ENCODE measurements at regions not wholly inside any gene's neighbourhood (a gene's known extent, or its start where the extent isn't known, plus 50 kb on each side); places are given as distances from the start of the nearest gene placed in this dataset.

GRCh38 chrX:39928704-39929378 lies 168.9 kb downstream of the BCOR start:
- no peak overlapping the region for H3K27ac Mint-ChIP-seq

GRCh38 chrX:39929379-39930025 lies 168.3 kb downstream of the BCOR start:
- no peak for DNase-seq
- H3K36me3 Mint-ChIP-seq, result no peaks in the 10 kb centered on the region
- H3K4me3 Mint-ChIP-seq, result no peak overlapping the region
- no peaks in the 10 kb centered on the region for H3K4me1 Mint-ChIP-seq
- no peaks in the 10 kb centered on the region for H3K27me3 Mint-ChIP-seq
- POLR2A ChIA-PET, result no interaction called here
- no peak for ATAC-seq (ENCODE audit: low read depth)
- no peaks in the 10 kb centered on the region for H3K9me3 Mint-ChIP-seq
- no peak overlapping the region for H3K27ac Mint-ChIP-seq

More at GRCh38 chrX:39928704-39929378, 168.9 kb downstream of the BCOR start:
- Mint-ChIP-seq H3K27me3 (no peaks in the 10 kb centered on the region), H3K4me3 (no peak overlapping the region), H3K4me1 (no peaks in the 10 kb centered on the region), H3K9me3 (no peaks in the 10 kb centered on the region), H3K36me3 (no peaks in the 10 kb centered on the region)
- no peak for DNase-seq
- POLR2A ChIA-PET, result no interaction called here
- ATAC-seq (ENCODE audit: low read depth), result no peak

- H3K4me3 Mint-ChIP-seq, result no peak overlapping the region
- H3K36me3 Mint-ChIP-seq, result no peaks in the 10 kb centered on the region
- H3K27me3 Mint-ChIP-seq, result no peaks in the 10 kb centered on the region
- no peak overlapping the region for H3K27ac Mint-ChIP-seq
- DNase-seq, result no peak
- H3K9me3 Mint-ChIP-seq, result no peaks in the 10 kb centered on the region
- no peaks in the 10 kb centered on the region for H3K4me1 Mint-ChIP-seq
- ATAC-seq (ENCODE audit: low read depth), result no peak
- POLR2A ChIA-PET, result interaction anchor here (0.7 kb wide), 1 partner anchor 78 kb away, joined by 3 read pairs; no protein-coding TSS in a partner anchor
These were observed 166.8 kb downstream of the BCOR start for GRCh38 chrX:39930786-39931528.

- POLR2A ChIA-PET, result no interaction called here
- Mint-ChIP-seq H3K9me3 (no peaks in the 10 kb centered on the region), H3K4me3 (no peak overlapping the region), H3K27me3 (no peaks in the 10 kb centered on the region), H3K27ac (no peak overlapping the region), H3K4me1 (peaks cover 1% of the 10 kb centered on the region), H3K36me3 (no peaks in the 10 kb centered on the region)
- no peak for ATAC-seq (ENCODE audit: low read depth)
- DNase-seq, result no peak
These were observed 166.1 kb downstream of the BCOR start for GRCh38 chrX:39931529-39932282.

GRCh38 chrX:39935411-39936064 lies 162.2 kb downstream of the BCOR start:
- H3K4me1 Mint-ChIP-seq, result peaks cover 5% of the 10 kb centered on the region
- no peaks in the 10 kb centered on the region for H3K9me3 Mint-ChIP-seq
- H3K27ac Mint-ChIP-seq, result no peak overlapping the region
- no peaks in the 10 kb centered on the region for H3K27me3 Mint-ChIP-seq
- H3K36me3 Mint-ChIP-seq, result no peaks in the 10 kb centered on the region
- ATAC-seq (ENCODE audit: low read depth) (no peak), DNase-seq (no peak)
- POLR2A ChIA-PET, result interaction anchor here (1.9 kb wide), 1 partner anchor 11 kb away, joined by 5 read pairs; no protein-coding TSS in a partner anchor
- no peak overlapping the region for H3K4me3 Mint-ChIP-seq

GRCh38 chrX:39936886-39937770 lies 160.6 kb downstream of the BCOR start:
- Mint-ChIP-seq H3K4me3 (peak overlapping the region; percentile 82), H3K9me3 (no peaks in the 10 kb centered on the region), H3K27me3 (no peaks in the 10 kb centered on the region), H3K4me1 (peaks cover 5% of the 10 kb centered on the region), H3K27ac (peak overlapping the region; percentile 96), H3K36me3 (no peaks in the 10 kb centered on the region)
- ATAC-seq (ENCODE audit: low read depth) (peak; percentile 85), DNase-seq (peak; percentile 40)
- POLR2A ChIA-PET, result interaction anchor here (0.7 to 1.9 kb wide), 4 partner anchors 13 to 120 kb away, joined by 3 to 9 read pairs (median 4); no protein-coding TSS in a partner anchor

GRCh38 chrX:39938466-39938865 lies 159.3 kb downstream of the BCOR start:
- ATAC-seq (ENCODE audit: low read depth) (no peak), DNase-seq (no peak)
- Mint-ChIP-seq H3K4me1 (peaks cover 5% of the 10 kb centered on the region), H3K4me3 (peak overlapping the region; percentile 82), H3K36me3 (no peaks in the 10 kb centered on the region), H3K9me3 (no peaks in the 10 kb centered on the region), H3K27me3 (no peaks in the 10 kb centered on the region), H3K27ac (peak overlapping the region; percentile 96)
- POLR2A ChIA-PET, result interaction anchor here (0.9 kb wide), 1 partner anchor 122 kb away, joined by 3 read pairs; no protein-coding TSS in a partner anchor

GRCh38 chrX:39939678-39940077 lies 158.1 kb downstream of the BCOR start:
- POLR2A ChIA-PET, result no interaction called here
- H3K27ac Mint-ChIP-seq, result no peak overlapping the region
- no peaks in the 10 kb centered on the region for H3K27me3 Mint-ChIP-seq
- no peak overlapping the region for H3K4me3 Mint-ChIP-seq
- ATAC-seq (ENCODE audit: low read depth) (no peak), DNase-seq (no peak)
- peaks cover 5% of the 10 kb centered on the region for H3K4me1 Mint-ChIP-seq
- H3K9me3 Mint-ChIP-seq, result peaks cover 2% of the 10 kb centered on the region
- H3K36me3 Mint-ChIP-seq, result no peaks in the 10 kb centered on the region

GRCh38 chrX:39941332-39941920 lies 156.3 kb downstream of the BCOR start:
- ATAC-seq (ENCODE audit: low read depth), result no peak
- DNase-seq, result no peak
- Mint-ChIP-seq H3K27ac (no peak overlapping the region), H3K4me3 (no peak overlapping the region), H3K9me3 (peaks cover 2% of the 10 kb centered on the region), H3K36me3 (no peaks in the 10 kb centered on the region), H3K27me3 (no peaks in the 10 kb centered on the region), H3K4me1 (peaks cover 4% of the 10 kb centered on the region)
- POLR2A ChIA-PET, result no interaction called here

GRCh38 chrX:39944416-39944815 lies 153.3 kb downstream of the BCOR start:
- no peak overlapping the region for H3K4me3 Mint-ChIP-seq
- ATAC-seq (ENCODE audit: low read depth) (no peak), DNase-seq (no peak)
- no peak overlapping the region for H3K27ac Mint-ChIP-seq
- H3K27me3 Mint-ChIP-seq, result no peaks in the 10 kb centered on the region
- H3K36me3 Mint-ChIP-seq, result no peaks in the 10 kb centered on the region
- H3K9me3 Mint-ChIP-seq, result peaks cover 2% of the 10 kb centered on the region
- peaks cover 8% of the 10 kb centered on the region for H3K4me1 Mint-ChIP-seq
- POLR2A ChIA-PET, result no interaction called here

GRCh38 chrX:39945709-39946108 lies 152.0 kb downstream of the BCOR start:
- DNase-seq (no peak), ATAC-seq (ENCODE audit: low read depth) (no peak)
- Mint-ChIP-seq H3K36me3 (no peaks in the 10 kb centered on the region), H3K4me3 (no peak overlapping the region), H3K4me1 (peaks cover 8% of the 10 kb centered on the region), H3K27ac (no peak overlapping the region), H3K27me3 (no peaks in the 10 kb centered on the region), H3K9me3 (peaks cover 2% of the 10 kb centered on the region)
- POLR2A ChIA-PET, result interaction anchor here (1.1 kb wide), 1 partner anchor 91 kb away, joined by 3 read pairs; no protein-coding TSS in a partner anchor

GRCh38 chrX:39946822-39947221 lies 150.9 kb downstream of the BCOR start:
- H3K9me3 Mint-ChIP-seq, result peaks cover 3% of the 10 kb centered on the region
- no peak overlapping the region for H3K27ac Mint-ChIP-seq
- H3K27me3 Mint-ChIP-seq, result no peaks in the 10 kb centered on the region
- H3K4me1 Mint-ChIP-seq, result peaks cover 8% of the 10 kb centered on the region
- H3K36me3 Mint-ChIP-seq, result no peaks in the 10 kb centered on the region
- H3K4me3 Mint-ChIP-seq, result no peak overlapping the region
- ATAC-seq (ENCODE audit: low read depth), result no peak
- no peak for DNase-seq
- POLR2A ChIA-PET, result no interaction called here
